HG02885 (cell line): ENCODE measurements at regions not wholly inside any gene's neighbourhood (a gene's known extent, or its start where the extent isn't known, plus 50 kb on each side); places are given as distances from the start of the nearest gene placed in this dataset.

Source experiments
- ATAC-seq: cut with Tn5 transposase; IDR thresholded peaks from one replicate; pipeline ENCODE4 v1.9.1; 2021; ENCODE audit warnings: mild to moderate bottlenecking; ENCODE audit not compliant: unreplicated experiment, poor library complexity

DNA sequence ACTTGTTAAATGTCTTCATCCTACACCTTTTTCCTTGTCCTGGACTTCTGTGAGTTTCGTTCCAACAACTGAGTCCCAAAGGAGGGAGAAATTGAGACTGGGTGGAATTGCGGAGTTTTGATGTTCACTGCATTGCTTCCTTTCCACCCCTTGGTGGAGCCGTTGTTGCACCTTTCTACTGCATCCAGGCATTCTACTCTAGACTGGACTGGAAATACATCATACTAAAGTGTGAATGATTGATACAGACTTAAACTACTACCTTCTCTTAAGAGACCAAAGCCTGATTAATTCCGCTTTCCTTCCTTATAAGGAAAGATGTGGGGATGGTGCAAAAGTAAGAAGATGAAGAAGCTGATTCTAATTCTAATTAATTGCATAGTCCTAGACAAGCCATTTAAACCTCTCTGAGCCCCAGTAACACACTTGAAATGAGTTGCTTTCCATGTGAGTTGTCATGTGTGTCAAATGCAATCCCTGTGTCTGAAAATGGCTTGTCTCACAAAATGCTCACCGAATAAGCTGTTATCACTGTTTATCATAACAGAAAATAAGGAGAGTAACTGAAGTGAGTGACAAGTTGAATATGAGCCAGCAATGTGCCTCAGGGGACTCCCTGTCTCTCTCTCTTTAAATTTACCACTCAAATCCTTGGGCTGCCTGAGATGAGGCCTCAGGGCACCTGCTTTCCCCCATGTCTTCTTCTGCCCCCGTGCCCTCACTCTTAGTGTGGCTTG lies 338.3 kb upstream of the CHD6 start:
- no peak for ATAC-seq

DNA sequence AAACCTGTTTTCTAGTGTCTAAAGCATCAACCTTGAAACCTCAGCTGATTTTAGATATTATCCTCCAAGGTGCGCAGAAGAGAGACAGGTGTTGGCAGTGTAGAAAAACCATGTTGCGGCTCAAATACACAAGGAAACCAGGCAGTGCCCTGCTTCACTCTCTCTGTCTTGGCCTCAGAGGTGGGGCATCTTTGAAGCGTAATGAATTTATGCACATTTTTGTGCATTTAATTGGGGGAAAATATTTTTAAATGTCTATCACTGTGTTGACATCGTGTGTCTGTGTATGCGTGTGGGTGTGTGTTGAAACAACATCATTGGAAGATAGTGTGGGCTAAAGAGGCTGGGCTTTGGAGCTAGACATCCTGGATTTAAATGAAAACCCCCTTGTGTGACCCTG lies 334.0 kb upstream of the CHD6 start:
- no peak for ATAC-seq

DNA sequence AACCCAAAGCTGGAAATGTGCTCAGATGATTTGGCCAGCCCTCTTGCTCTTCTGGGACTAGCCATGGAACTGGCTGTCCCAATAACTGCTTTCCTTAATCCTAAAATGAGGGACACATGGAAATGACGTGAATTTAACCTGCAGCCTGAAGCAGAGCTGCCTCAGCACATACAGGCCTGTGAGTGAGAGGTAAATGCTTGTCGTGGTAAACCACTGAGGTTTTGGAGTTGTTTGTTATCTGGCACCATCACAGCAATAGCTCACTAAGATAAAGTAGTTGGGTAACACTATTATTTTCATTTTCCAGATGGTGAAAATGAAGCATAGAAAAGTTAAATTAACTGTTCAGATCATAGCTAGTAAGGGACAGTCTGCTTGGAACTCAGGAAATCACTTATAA lies 333.4 kb upstream of the CHD6 start:
- ATAC-seq, result no peak

DNA sequence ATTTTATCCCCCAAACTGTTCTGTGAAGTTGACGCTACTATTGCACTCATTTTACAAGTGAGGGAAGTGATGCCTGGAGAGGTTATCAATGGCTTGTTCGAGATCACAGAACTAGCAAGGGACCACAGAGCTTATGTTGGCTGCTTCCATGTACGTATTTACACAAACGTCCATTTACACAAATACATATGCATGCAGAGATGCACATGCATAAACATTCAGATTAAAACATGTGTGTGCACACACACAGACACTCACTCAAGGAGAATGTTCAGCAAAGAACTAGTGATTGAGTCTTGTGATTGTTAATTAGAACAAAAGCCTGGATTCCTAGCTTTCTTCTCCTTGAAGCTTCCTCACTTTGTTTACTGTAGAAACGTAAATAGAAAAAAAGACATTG lies 321.5 kb upstream of the CHD6 start:
- ATAC-seq, result no peak

DNA sequence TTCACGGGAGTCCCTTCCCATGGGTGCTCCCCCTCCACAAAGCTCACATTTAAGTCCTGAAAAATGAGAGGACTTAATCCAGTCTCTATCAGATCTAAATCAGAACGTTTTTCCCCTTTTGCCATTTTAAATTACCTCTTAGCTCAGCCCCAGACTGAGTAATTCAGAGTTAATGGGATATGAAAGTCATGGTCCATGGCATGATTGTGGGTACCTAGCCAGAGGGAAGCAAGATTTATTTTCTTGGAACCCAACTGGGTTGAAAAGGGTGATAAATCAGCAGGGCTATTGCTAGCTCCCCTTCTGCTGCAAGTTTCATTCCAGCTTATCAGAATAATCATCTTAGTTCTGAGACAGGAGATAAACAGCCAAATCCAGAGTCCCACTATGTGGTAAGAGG lies 320.2 kb upstream of the CHD6 start:
- ATAC-seq, result no peak

DNA sequence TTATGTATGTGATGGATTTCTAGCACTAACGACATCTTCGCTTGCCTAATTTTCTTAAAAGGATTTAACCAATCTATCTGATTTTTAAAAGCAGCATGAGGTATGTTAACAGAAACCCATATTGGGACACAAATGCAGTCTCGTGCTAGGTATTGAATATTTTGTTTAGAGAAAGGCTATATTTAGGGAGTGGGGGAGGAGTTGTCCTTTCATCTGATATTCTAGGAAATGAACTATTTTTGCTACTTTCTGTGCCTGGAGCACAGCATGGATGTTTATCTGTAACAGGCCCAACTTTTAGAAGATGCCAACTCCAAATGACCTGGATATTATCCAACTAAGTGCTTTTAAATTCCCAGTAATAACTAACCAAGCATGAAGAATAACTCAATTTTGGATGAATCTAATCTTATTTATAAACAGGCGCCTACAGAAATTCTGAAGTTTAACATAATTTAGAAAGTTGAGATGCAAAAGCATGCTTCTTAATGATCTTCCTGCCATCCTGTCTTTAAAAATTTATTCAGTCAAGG lies 317.1 kb upstream of the CHD6 start:
- ATAC-seq, result no peak

DNA sequence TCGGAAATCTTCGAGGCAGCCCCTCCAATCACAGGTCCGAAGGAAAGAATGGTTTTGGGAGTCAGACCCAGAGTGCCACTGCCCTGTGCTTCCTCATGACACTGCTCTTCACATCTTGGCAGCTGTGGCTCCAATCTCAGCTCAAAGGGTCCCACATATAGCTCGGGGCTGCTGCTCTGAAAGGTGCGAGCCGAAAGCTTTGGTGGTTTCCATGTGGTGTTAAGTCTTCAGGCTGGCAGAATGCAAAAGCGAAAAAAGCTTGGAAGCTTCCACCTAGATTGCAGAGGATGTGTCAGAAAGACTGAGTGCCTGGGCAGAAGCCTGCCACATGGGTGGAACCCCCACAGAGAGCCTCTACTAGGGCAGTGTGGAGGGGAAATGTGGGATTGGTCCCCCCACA lies 314.3 kb upstream of the CHD6 start:
- ATAC-seq, result no peak

DNA sequence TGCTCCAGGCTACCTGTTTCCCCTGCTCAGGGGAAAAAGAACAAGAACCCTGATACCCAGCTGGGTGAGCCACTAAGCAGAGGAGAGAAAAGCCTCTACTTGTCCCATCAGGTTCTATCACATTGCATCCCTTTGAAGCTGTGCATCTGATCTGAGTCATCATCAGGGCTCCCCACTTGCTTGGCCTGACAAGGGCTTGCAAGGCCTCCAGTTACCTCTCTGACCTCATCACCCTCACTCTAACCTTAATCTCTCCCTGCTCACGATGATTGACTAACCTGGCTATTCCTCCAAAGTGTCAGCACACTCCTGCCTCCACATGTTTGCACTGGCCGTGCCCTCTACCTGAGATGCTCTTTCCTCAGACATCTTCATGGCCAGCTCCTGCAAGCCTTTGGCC lies 309.5 kb upstream of the CHD6 start:
- ATAC-seq, result no peak

DNA sequence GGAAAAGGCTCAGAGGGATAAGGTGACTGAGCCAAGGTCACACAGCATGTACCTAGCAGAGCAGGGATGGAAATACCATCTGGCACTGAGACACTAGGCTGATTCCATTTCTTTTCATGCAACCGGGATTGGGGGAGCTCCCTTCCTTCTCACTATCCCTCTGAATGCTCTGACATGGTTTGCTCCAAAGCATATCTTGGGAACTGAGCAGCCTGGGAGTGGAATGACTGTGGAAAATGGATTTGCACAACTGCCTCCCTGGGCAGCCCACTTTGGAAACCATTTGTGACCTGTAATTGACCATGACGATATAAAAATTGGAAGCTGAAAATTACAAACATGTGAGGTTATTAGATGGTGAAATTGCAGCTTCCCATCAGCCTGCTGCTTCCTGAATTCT lies 309.0 kb upstream of the CHD6 start:
- ATAC-seq, result no peak

DNA sequence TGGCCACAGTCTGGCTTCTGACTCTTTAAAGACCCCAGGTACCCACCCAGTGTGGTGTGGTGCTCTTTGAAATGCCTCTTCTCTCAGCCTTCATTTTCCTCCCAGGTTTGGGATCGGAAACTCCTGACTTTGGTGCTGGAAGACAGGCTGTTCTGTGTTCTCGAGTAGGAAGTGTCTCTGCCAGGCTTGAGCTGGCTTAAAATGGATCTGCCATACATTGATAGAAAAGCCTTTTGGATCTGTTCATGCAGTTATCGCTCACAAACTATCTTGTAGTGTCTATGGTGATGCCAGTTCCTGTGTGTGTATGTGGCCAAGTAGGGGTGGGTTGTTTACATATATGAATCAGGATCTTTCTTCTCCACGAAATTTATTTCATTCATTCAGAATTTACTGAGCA lies 307.3 kb upstream of the CHD6 start:
- ATAC-seq, result no peak

DNA sequence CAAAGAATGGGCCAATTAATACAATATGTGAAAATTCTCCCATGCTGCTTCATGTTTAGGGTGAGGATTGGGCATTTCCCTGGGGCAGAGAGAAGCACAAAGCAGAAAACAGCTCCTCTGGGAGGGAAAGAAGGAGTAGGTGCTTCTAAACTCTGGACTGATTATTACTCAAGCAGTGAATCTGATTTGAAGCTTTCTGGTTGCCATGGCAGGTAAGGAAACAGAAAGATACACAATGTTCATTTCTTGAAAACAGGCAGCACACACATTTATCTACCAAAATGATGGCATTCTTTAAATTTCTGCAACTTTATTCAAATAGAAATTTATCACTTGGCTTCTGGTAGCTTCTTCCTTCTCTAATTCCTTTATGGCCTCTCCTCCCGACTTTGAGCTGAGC lies 305.4 kb upstream of the CHD6 start:
- ATAC-seq, result no peak

DNA sequence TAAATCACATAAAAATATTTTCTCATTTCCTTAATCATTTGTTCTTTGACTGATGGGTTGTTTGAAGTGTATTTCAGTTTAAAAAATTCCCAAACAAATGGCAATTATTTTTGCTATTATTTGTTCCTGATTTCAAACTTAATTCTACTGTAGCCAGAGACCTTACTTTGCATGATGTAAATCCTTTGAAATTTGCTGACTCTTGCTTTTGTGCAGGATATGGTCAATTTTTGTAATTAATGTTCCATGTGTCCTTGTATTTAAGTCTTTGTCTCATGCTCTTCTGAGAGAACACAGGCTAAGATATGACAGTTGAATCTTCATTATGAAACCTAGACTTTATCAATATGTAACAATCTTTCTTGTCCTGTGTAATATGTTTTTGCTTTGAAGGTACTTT lies 295.0 kb upstream of the CHD6 start:
- no peak for ATAC-seq

DNA sequence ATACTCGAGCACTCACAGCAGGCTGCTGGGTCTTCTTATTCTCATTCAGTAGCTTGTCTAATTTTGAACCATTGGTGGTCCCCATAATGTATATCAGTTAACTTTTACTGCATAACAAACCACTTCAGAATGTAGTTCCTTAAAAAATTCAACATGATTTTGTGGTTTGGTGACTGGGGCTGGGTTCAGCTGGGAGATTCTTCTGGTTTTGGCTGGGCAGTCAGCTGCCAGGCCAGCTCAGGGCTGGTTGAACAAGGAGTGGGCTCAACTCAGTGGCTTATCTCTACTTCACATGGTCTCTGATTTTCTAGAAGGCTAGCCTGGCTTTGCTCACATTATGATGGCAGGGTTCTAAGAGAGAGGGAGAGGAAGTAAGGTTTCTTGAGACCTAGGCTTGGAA lies 292.4 kb upstream of the CHD6 start:
- no peak for ATAC-seq

DNA sequence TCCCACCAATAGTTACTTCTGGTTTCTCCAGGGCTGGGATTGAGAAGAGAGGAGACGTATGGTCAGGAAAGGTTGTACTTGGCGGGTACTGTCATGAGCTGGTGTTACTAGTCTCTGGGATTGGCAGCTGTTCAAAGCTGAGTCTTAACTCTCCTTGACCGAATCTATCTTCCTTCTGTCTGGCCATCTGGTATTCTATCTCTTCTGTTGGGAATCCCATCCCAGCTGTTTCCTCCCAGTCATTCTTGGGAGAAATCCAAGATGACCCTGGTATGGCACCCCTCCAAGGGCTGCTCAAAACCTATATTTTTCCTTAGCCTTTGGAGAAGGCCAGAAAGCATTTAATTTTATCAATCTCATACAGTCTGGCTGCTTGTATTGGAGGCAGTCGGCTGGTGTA lies 287.0 kb upstream of the CHD6 start:
- ATAC-seq, result no peak

DNA sequence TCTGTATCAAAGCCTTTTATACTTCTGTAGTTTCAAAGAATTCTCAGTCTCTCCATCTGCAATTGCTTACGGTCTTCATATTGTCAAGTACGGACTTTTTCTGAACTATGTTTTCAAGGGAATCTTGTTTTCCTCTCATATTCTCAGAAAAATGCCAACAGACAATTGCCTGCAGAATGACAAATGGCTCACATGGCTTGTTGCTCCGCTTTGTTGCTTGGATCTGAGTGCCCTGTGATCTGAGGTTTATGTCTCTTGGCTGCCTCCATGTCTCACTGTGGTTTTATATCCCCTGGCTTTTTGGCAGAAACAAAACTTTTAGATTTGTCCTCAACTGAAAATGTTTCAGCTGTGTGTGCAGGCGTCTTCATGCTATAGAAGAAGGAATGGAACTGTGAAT lies 285.4 kb upstream of the CHD6 start:
- ATAC-seq, result no peak

DNA sequence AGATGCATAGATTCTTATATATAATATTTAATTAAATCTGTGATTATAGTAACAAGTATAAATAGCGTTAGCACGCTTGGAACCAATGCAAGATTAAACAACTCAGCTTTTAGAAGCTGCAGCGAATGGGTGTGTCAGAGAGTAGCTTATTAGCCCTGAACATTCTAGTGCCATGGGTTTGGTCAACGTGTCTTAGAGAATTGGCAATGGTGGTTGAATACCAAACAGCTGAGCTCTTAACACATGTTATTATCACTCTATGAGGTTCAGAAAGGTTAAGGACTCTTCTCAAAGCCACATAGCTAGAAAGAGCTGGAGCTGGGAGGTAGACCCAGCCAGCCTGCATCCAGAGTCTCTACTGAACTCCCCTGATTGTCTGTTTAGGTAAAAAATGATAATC lies 284.2 kb upstream of the CHD6 start:
- ATAC-seq, result no peak

DNA sequence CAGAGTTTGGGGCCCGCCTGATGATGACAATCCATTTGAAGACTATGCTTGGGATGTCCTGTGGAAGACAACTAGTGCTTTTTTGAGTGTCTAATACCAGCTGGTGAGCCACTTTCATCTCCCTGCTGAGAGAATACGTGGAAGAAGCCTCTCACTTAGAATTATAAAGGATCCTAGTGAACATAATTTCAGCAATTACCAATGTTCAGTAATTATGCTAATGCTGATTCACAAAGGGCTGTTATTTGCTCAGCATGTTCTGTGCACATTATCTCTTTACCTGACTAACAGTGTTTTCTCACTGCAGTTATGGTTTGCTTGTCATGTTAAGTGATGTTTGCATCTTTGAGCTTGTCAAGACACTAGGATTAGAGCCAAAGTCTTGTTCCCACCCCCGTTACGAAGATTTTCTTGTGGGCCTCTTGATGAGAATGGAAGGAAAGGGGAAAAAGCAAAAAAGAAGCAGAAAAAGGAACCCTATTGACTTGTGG lies 282.1 kb upstream of the CHD6 start:
- ATAC-seq, result no peak

DNA sequence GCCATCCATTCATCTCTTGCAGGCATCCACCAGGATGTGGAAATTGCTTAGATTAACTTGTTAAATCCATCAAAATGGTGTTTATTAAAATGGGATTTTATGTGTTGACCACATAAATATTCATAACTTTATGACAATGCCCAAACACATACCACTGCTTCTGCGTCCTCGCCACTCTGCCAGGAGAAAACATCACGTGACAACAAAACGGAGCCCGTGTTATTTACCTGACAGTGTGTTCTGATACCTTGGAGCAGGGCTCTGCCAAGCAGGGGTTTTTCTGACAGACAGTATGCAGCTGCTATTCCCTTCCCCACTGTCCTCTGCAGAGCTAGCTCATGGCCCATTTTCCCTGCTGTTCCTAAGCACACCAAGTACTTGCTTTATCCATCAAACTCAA lies 279.5 kb upstream of the CHD6 start:
- no peak for ATAC-seq

DNA sequence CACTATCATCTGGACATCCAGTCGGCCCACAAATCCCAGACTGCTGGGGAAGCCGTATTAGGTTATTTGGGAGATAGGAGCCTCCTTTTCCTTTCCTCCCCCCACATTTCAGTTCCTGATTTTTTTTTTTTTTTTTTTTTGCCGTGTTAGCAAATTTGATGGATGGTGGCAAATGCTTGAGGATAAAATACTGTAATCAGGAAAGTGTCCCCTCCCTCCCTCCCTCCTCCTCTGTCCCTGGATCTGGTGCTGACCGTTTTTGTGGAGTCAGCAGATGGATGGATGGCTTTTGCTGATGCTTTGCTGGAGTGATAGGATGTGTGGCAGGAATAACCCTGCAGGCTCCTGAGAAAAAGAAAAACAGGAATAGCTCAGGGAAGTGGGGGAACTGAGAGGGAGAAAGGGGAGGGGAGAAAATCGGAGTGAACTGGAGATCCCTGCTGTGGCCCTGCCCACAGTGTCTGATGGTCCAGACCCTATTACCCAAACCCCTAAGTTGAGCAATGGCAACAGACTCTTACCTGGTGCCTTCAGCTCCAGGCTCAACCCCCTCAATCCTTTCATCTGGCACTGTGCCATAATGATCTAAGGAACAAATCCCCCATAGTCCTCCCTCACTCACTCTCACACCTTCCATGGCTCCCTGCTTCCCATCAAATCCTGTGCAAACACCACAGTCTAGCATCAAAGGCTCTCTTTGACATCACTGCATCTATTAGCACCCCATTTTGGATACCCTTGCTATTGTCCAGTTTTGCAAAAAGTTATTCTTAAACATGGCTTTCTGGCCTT lies 277.3 kb upstream of the CHD6 start:
- ATAC-seq, result no peak

DNA sequence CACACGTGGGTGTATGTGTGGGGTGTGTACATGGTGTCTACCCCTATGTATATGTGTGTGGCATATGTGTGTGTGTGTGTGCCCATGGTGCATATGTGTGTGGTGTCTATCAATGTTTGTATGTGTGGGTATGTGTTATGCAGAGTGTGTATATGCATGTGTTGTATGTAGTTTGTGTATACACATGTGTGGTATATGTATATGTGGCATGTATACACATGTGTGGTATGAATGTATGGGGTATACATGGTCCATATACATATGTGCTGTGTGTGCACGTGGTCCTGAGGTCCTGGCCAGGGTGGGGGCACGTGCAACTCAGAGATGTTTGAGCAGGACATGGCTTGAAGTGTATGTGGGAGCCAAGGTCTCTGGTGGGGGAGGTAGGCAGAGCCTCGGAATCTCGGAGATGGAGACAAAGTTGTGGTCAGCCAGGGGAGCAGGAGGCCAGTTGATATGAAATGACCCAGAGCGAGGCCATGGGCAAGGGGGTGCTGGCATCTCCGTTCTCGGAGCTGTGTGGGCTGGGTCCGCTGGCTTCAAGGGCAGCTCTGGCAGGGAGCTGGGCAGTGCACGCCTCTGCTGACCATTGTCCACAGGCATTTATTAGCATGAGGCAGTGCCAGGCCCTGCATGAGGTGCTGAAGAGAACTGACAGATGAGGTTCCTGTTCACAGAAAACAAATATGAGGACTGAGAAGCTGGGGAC lies 276.2 kb upstream of the CHD6 start:
- no peak for ATAC-seq

DNA sequence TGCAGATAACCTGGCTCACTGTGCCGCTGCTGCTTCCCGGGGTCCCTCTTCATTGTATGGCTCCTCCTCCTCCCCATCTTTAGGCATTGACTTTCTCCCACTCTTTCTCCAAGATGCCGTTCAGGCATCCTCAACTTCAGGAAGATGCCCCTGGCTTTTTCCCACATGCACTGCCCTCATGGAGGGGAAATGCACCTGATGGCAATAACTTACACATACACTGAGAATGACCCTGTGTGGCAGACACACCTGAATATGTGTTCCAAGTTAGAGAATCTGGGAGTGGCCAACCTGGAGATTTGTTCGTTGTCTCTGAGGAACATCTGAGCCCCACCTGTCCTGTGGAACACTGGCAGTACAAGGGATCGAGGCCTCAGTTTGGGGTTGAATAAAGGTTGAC lies 273.9 kb upstream of the CHD6 start:
- ATAC-seq, result no peak
